Transverse colon (tissue), 4 donors: ENCODE measurements at regions not wholly inside any gene's neighbourhood (a gene's known extent, or its start where the extent isn't known, plus 50 kb on each side); places are given as distances from the start of the nearest gene placed in this dataset.

Experiments used
- DNase-seq: peaks from one replicate; pipeline ENCODE4 v3.0.0-alpha.2; 2019
- H3K27ac ChIP-seq, 4 donors: fragments of 200-600 bp; sonication (generic); 2 replicates each; pipeline ENCODE4 v1.5.1; 2016 to 2018; ENCODE audit warnings: inconsistent platforms in 4 of 4
- H3K27me3 ChIP-seq: fragments of 200-600 bp; sonication (generic); 2 replicates; pipeline ENCODE4 v1.5.1; 2017; ENCODE audit warnings: inconsistent platforms
- H3K36me3 ChIP-seq, 4 donors: fragments of 200-600 bp; sonication (generic); 2 replicates each; pipeline ENCODE4 v1.5.1; 2017 to 2019; ENCODE audit warnings: inconsistent platforms in 4 of 4
- H3K4me1 ChIP-seq, 4 donors: fragments of 200-600 bp; sonication (generic); 2 replicates each; pipeline ENCODE4 v1.5.1; 2017 to 2020; ENCODE audit warnings: inconsistent platforms in 4 of 4
- H3K4me3 ChIP-seq, 4 donors: fragments of 200-600 bp; sonication (generic); 1 replicate in 1 of 4; 2 replicates in 3 of 4; pipeline versions ENCODE4 v1.5.1 to v1.6.1; 2017 to 2019; ENCODE audit warnings: inconsistent platforms in 4 of 4
- H3K9me3 ChIP-seq, 2 donors: fragments of 200-600 bp; sonication (generic); 2 replicates each; pipeline ENCODE4 v1.5.1; 2017 to 2019; ENCODE audit warnings: inconsistent platforms in 2 of 2
- CTCF ChIP-seq, 5 experiments: fragments of 200-600 bp in 3 of 5; fragments of 450-650 bp in 2 of 5; sonication (generic) in 3 of 5; IDR thresholded peaks; 1 replicate in 2 of 5; 2 replicates in 3 of 5; pipeline ENCODE4 v1.5.1; 2016 to 2017; ENCODE audit warnings: antibody characterized with exemption in 5 of 5, inconsistent platforms in 3 of 5, mild to moderate bottlenecking in 2 of 5, moderate library complexity in 1 of 5
- EP300 ChIP-seq: sonication (generic); formaldehyde crosslinking; IDR thresholded peaks from one replicate; pipeline ENCODE4 v1.6.1; 2017; ENCODE audit warnings: antibody characterized with exemption, low read depth
- POLR2A ChIP-seq: fragments of 450-650 bp; IDR thresholded peaks from one replicate; pipeline ENCODE4 v1.6.1; 2016; ENCODE audit warnings: antibody characterized with exemption, mild to moderate bottlenecking, moderate library complexity
- POLR2AphosphoS5 ChIP-seq, 3 donors: sonication (generic); formaldehyde crosslinking; IDR thresholded peaks; one replicate each; pipeline ENCODE4 v1.6.1; 2016; ENCODE audit warnings: antibody characterized with exemption in 3 of 3
- WGBS, 2 donors: methylation state at CpG; one replicate each; pipeline ENCODE4 v1.1.5; 2018; ENCODE audit warnings: low coverage in 1 of 2; 5-methylcytosine and 5-hydroxymethylcytosine counted together
- in situ Hi-C, 4 donors: fragments of 200-750 bp; cut with MboI; loops; one replicate each; pipeline versions ENCODE4 v1.15.0 to v1.15.1; 2017; ENCODE audit warnings: low sequenced_read_pairs in 3 of 4, low pct_ligation_motif_present in 1 of 4, low pct_unique_long_range_greater_than_20kb in 1 of 4
- intact Hi-C: fragments of 100-400 bp; cut with DNase I; formaldehyde crosslinking; loops from one replicate; pipeline ENCODE4 v1.15.1; 2023; ENCODE audit warnings: low total_unique reads

- Histone ChIP-seq H3K27me3 (peaks cover 18% of the 10 kb centered on the region), H3K4me3 (no peak overlapping the region), H3K27ac (no peak overlapping the region), H3K4me1 (no peaks in the 10 kb centered on the region), H3K9me3 (no peaks in the 10 kb centered on the region), H3K36me3 (no peaks in the 10 kb centered on the region)
- WGBS, 2 donors = 57% methylated on average over 4 of the region's 4 CpGs; no CpG with 5 or more reads in 1 of the 2 donors
- DNase-seq = no peak
- TF ChIP-seq EP300 (no peak), POLR2A (no peak), CTCF (IDR thresholded peaks at IDR 0.05) (no peak), POLR2AphosphoS5 (IDR thresholded peaks at IDR 0.05) (no peak)
- in situ Hi-C loops = no loop called here
- intact Hi-C loops = no loop called here
Observed at GRCh38 chrX:107502316-107502715, 52.9 kb downstream of the FRMPD3 start.

- intact Hi-C loops (no loop called here), in situ Hi-C loops (no loop called here)
- Histone ChIP-seq H3K27ac (no peak overlapping the region), H3K9me3 (no peaks in the 10 kb centered on the region), H3K36me3 (no peaks in the 10 kb centered on the region), H3K4me3 (no peak overlapping the region), H3K4me1 (no peaks in the 10 kb centered on the region), H3K27me3 (peaks cover 27% of the 10 kb centered on the region)
- TF ChIP-seq CTCF (IDR thresholded peaks at IDR 0.05) (no peak), EP300 (no peak), POLR2A (no peak), POLR2AphosphoS5 (IDR thresholded peaks at IDR 0.05) (no peak)
- DNase-seq = no peak
- WGBS, 2 donors = 74% methylated on average over 4 of the region's 4 CpGs; no CpG with 5 or more reads in 1 of the 2 donors
Observed at GRCh38 chrX:107504006-107504405, 54.6 kb downstream of the FRMPD3 start.

- no peaks in the 10 kb centered on the region for H3K4me1 ChIP-seq
- peaks cover 27% of the 10 kb centered on the region for H3K27me3 ChIP-seq
- no peak overlapping the region for H3K4me3 ChIP-seq
- in situ Hi-C loops = no loop called here
- H3K27ac ChIP-seq = no peak overlapping the region
- TF ChIP-seq POLR2A = no peak
- TF ChIP-seq CTCF (IDR thresholded peaks at IDR 0.05) = no peak
- TF ChIP-seq EP300 = no peak
- no peak for TF ChIP-seq POLR2AphosphoS5 (IDR thresholded peaks at IDR 0.05)
- 62% methylated on average over 2 of the region's 2 CpGs; no CpG with 5 or more reads in 1 of the 2 donors for WGBS, 2 donors
- no peak for DNase-seq
- no peaks in the 10 kb centered on the region for H3K36me3 ChIP-seq
- no peaks in the 10 kb centered on the region for H3K9me3 ChIP-seq
- intact Hi-C loops = no loop called here
Observed at GRCh38 chrX:107505223-107505622, 55.8 kb downstream of the FRMPD3 start.

GRCh38 chrX:107506596-107507031 lies 57.2 kb downstream of the FRMPD3 start:
- DNase-seq = no peak
- in situ Hi-C loops = no loop called here
- no peak overlapping the region for H3K4me3 ChIP-seq
- TF ChIP-seq POLR2AphosphoS5 (IDR thresholded peaks at IDR 0.05) = no peak
- no peak for TF ChIP-seq EP300
- no peak for TF ChIP-seq POLR2A
- no peak for TF ChIP-seq CTCF (IDR thresholded peaks at IDR 0.05)
- H3K4me1 ChIP-seq = no peaks in the 10 kb centered on the region
- H3K9me3 ChIP-seq = no peaks in the 10 kb centered on the region
- 40% methylated on average over 18 of the region's 29 CpGs; no CpG with 5 or more reads in 1 of the 2 donors for WGBS, 2 donors
- intact Hi-C loops = no loop called here
- no peaks in the 10 kb centered on the region for H3K36me3 ChIP-seq
- no peak overlapping the region for H3K27ac ChIP-seq
- peaks cover 27% of the 10 kb centered on the region for H3K27me3 ChIP-seq
